CD14-positive monocyte (primary cell): ENCODE measurements at regions not wholly inside any gene's neighbourhood (a gene's known extent, or its start where the extent isn't known, plus 50 kb on each side); places are given as distances from the start of the nearest gene placed in this dataset.

ENCODE experiments used
- DNase-seq, 3 donors: peaks; one replicate each; pipeline ENCODE4 v3.0.0-alpha.2; 2011 to 2022
- H2AFZ ChIP-seq: 2 replicates; pipeline ENCODE4 v1.6.0; 2012; ENCODE audit warnings: mild to moderate bottlenecking, low read depth, low read length, inconsistent platforms; ENCODE audit not compliant: insufficient read depth, poor library complexity, severe bottlenecking
- H3K27ac ChIP-seq, 2 donors: 1 replicate in 1 of 2; 2 replicates in 1 of 2; pipeline ENCODE4 v1.5.1; 2012 to 2013; ENCODE audit warnings: low read length in 2 of 2, control low read depth in 1 of 2, inconsistent platforms in 1 of 2, low read depth in 1 of 2, mild to moderate bottlenecking in 1 of 2
- H3K27me3 ChIP-seq, 2 donors: one replicate each; pipeline versions ENCODE4 v1.6.0 to v1.6.1; 2011 to 2013; ENCODE audit warnings: low read length in 2 of 2; ENCODE audit not compliant: control insufficient read depth in 2 of 2, insufficient read depth in 2 of 2
- H3K36me3 ChIP-seq, 2 donors: replicated peaks in 1 of 2; 1 replicate in 1 of 2; 2 replicates in 1 of 2; pipeline versions ENCODE4 v1.5.1 to v1.6.1; 2012 to 2013; ENCODE audit warnings: low read length in 2 of 2, control low read depth in 1 of 2, inconsistent platforms in 1 of 2, mild to moderate bottlenecking in 1 of 2; ENCODE audit not compliant: insufficient read depth in 2 of 2, control insufficient read depth in 1 of 2
- H3K4me1 ChIP-seq, 2 donors: 1 replicate in 1 of 2; 2 replicates in 1 of 2; pipeline versions ENCODE4 v1.5.1 to v1.6.1; 2012 to 2013; ENCODE audit warnings: low read length in 2 of 2, control low read depth in 1 of 2, inconsistent platforms in 1 of 2, mild to moderate bottlenecking in 1 of 2, moderate library complexity in 1 of 2; ENCODE audit not compliant: insufficient read depth in 2 of 2, control insufficient read depth in 1 of 2
- H3K4me2 ChIP-seq: replicated peaks from 2 replicates; pipeline ENCODE3; 2012; ENCODE audit warnings: low read length, moderate library complexity, mild to moderate bottlenecking; ENCODE audit not compliant: poor library complexity, severe bottlenecking; ENCODE audit errors: extremely low read depth
- H3K4me3 ChIP-seq, 3 experiments: fragments of 200-600 bp in 1 of 3; sonication (generic) in 1 of 3; replicated peaks in 1 of 3; 1 replicate in 2 of 3; 2 replicates in 1 of 3; pipeline ENCODE4 v1.5.1; 2011 to 2013; ENCODE audit warnings: low read length in 3 of 3, mild to moderate bottlenecking in 3 of 3, control low read depth in 2 of 3, low read depth in 2 of 3, inconsistent platforms in 1 of 3, moderate library complexity in 1 of 3
- H3K79me2 ChIP-seq: 2 replicates; pipeline ENCODE4 v1.6.0; 2012; ENCODE audit warnings: mild to moderate bottlenecking, control low read depth, inconsistent platforms, low read length, moderate library complexity; ENCODE audit not compliant: insufficient read depth
- H3K9ac ChIP-seq: 2 replicates; pipeline ENCODE4 v1.6.0; 2017; ENCODE audit warnings: low read length, mild to moderate bottlenecking; ENCODE audit not compliant: insufficient read depth, poor library complexity, severe bottlenecking
- H3K9me3 ChIP-seq, 2 donors: replicated peaks in 1 of 2; 1 replicate in 1 of 2; 2 replicates in 1 of 2; pipeline versions ENCODE4 v1.5.1 to v1.6.1; 2012 to 2013; ENCODE audit warnings: low read length in 2 of 2, control low read depth in 1 of 2; ENCODE audit not compliant: control insufficient read depth in 1 of 2, insufficient read depth in 1 of 2
- H4K20me1 ChIP-seq: 2 replicates; pipeline ENCODE4 v1.6.0; 2012; ENCODE audit warnings: mild to moderate bottlenecking, low read length, control low read depth, moderate library complexity; ENCODE audit not compliant: insufficient read depth
- H3K27ac Mint-ChIP-seq, 7 donors: one replicate each; pipeline ENCODE4 v1.8.0; 2020; ENCODE audit warnings: mild to moderate bottlenecking in 7 of 7, mixed read lengths in 7 of 7, moderate library complexity in 6 of 7, inconsistent platforms in 2 of 7
- H3K27me3 Mint-ChIP-seq, 3 donors: one replicate each; pipeline ENCODE4 v1.8.0; 2021 to 2022; ENCODE audit warnings: low read depth in 3 of 3, mild to moderate bottlenecking in 3 of 3, mixed read lengths in 3 of 3, moderate library complexity in 3 of 3, inconsistent platforms in 1 of 3
- H3K36me3 Mint-ChIP-seq, 2 donors: one replicate each; pipeline ENCODE4 v1.8.0; 2020; ENCODE audit warnings: mixed read lengths in 2 of 2, inconsistent platforms in 1 of 2, mild to moderate bottlenecking in 1 of 2
- H3K4me1 Mint-ChIP-seq: one replicate; pipeline ENCODE4 v1.8.0; 2020; ENCODE audit warnings: mild to moderate bottlenecking, mixed read lengths
- H3K4me3 Mint-ChIP-seq, 2 donors: one replicate each; pipeline ENCODE4 v1.8.0; 2020; ENCODE audit warnings: mild to moderate bottlenecking in 2 of 2, mixed read lengths in 2 of 2, moderate library complexity in 1 of 2
- H3K9me3 Mint-ChIP-seq, 7 donors: one replicate each; pipeline ENCODE4 v1.8.0; 2020 to 2022; ENCODE audit warnings: mixed read lengths in 7 of 7, mild to moderate bottlenecking in 6 of 7, moderate library complexity in 6 of 7, inconsistent platforms in 2 of 7
- WGBS: methylation state at CpG from one replicate; pipeline ENCODE4 v1.1.5; 2013; ENCODE audit warnings: missing lambda C conversion rate; ENCODE audit not compliant: insufficient coverage; 5-methylcytosine and 5-hydroxymethylcytosine counted together
- intact Hi-C, 2 donors: fragments of 100-400 bp; cut with micrococcal nuclease; formaldehyde crosslinking; loops; one replicate each; pipeline versions ENCODE4 v1.15.0 to v1.15.1; 2023
- TF ChIP-seq, protein P1 (sequence below): fragments of 200-600 bp; IDR thresholded peaks from one replicate; pipeline ENCODE4 v1.8.0; 2022; ENCODE audit warnings: antibody characterized with exemption, mild to moderate bottlenecking

DNA sequence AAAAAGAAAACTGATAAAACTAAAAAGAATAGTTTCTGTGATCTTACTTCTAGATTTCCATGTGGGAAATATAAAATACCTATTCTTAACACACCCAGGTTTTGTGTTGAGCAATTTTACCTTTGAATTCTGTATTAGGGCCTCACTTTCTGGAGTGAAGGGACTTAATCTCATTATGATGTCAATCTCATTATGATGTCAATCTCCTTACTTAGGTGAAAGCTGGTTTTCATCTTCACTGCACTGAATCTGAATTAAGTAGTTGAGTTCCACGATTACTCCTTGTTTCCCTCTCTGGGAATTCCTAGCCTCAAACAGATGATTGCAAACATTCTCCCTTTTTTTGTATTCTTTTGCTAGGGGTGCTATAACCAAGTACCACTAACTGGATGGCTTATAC lies 1367.2 kb downstream of the EFNB2 start:
- no CpG with 5 or more reads among the region's 1 CpG for WGBS
- intact Hi-C loops = no loop called here

DNA sequence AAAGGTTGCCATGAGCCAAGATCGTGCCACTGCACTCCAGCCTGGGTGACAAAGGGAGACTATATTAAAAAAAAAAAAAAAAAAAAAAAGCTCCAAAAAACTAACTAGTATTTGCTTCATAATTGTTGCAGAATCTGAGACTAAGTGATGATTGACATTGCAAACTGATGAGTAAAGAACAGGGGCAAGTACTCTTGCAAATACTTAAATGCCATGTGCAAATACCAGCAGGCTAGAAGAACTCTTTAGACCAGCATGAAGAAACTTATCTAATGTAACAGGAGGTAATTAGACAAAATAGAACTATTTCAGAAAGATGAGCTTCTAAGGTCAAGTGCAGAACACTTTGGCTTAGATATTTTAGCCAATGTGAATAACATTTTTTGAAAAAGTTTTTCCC lies 1368.1 kb downstream of the EFNB2 start:
- Histone ChIP-seq H3K9ac (no peak overlapping the region), H3K4me1 (no peaks in the 10 kb centered on the region), H4K20me1 (no peaks in the 10 kb centered on the region), H3K9me3 (peaks cover 0 to 4% of the 10 kb centered on the region in 2 donors), H3K79me2 (no peaks in the 10 kb centered on the region), H3K27me3 (no peaks in the 10 kb centered on the region), H3K27ac (no peak overlapping the region), H3K36me3 (no peaks in the 10 kb centered on the region), H3K4me3 (no peak overlapping the region), H3K4me2 (no peak overlapping the region), H2AFZ (no peak overlapping the region)
- TF ChIP-seq, protein P1, sequence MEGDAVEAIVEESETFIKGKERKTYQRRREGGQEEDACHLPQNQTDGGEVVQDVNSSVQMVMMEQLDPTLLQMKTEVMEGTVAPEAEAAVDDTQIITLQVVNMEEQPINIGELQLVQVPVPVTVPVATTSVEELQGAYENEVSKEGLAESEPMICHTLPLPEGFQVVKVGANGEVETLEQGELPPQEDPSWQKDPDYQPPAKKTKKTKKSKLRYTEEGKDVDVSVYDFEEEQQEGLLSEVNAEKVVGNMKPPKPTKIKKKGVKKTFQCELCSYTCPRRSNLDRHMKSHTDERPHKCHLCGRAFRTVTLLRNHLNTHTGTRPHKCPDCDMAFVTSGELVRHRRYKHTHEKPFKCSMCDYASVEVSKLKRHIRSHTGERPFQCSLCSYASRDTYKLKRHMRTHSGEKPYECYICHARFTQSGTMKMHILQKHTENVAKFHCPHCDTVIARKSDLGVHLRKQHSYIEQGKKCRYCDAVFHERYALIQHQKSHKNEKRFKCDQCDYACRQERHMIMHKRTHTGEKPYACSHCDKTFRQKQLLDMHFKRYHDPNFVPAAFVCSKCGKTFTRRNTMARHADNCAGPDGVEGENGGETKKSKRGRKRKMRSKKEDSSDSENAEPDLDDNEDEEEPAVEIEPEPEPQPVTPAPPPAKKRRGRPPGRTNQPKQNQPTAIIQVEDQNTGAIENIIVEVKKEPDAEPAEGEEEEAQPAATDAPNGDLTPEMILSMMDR = no peak
- Mint-ChIP-seq H3K27me3 (no peaks in the 10 kb centered on the region), H3K36me3 (no peaks in the 10 kb centered on the region), H3K4me1 (no peaks in the 10 kb centered on the region), H3K27ac (no peak overlapping the region), H3K9me3 (peaks cover 0 to 4% (median 2%) of the 10 kb centered on the region in 7 donors), H3K4me3 (no peak overlapping the region)
- WGBS = no CpG with 5 or more reads among the region's 1 CpG
- no peak for DNase-seq
- intact Hi-C loops = no loop called here

More for the DNA sequence above, 1367.2 kb downstream of the EFNB2 start:
- H4K20me1 ChIP-seq = no peaks in the 10 kb centered on the region
- H3K36me3 ChIP-seq = no peaks in the 10 kb centered on the region
- Mint-ChIP-seq H3K4me1 (no peaks in the 10 kb centered on the region), H3K36me3 (no peaks in the 10 kb centered on the region), H3K9me3 (peaks cover 0 to 4% (median 2%) of the 10 kb centered on the region in 7 donors), H3K27ac (no peak overlapping the region), H3K4me3 (no peak overlapping the region), H3K27me3 (no peaks in the 10 kb centered on the region)
- H3K27ac ChIP-seq = no peak overlapping the region
- H3K4me3 ChIP-seq = no peak overlapping the region
- DNase-seq = no peak
- no peaks in the 10 kb centered on the region for H3K27me3 ChIP-seq
- peaks cover 0 to 4% of the 10 kb centered on the region in 2 donors for H3K9me3 ChIP-seq
- H2AFZ ChIP-seq = no peak overlapping the region
- H3K79me2 ChIP-seq = no peaks in the 10 kb centered on the region
- TF ChIP-seq, protein P1 = no peak
- H3K4me1 ChIP-seq = no peaks in the 10 kb centered on the region
- H3K9ac ChIP-seq = no peak overlapping the region
- no peak overlapping the region for H3K4me2 ChIP-seq
